K562 (cell line): ENCODE measurements at regions not wholly inside any gene's neighbourhood (a gene's known extent, or its start where the extent isn't known, plus 50 kb on each side); places are given as distances from the start of the nearest gene placed in this dataset.

Source experiments
- ATAC-seq: fragments of 200-7000 bp; cut with Tn5 transposase; 3 replicates; pipeline ENCODE4 v1.9.1; 2020; ENCODE audit warnings: moderate library complexity
- BruUV-seq: library from RNA; stranded (reverse); fragments of 400-500 nt; replicated peaks from 2 replicates; lab custom pipeline; 2021; lab: Mats Ljungman, UMichigan
- CTCF ChIA-PET: fragments of 300-600 bp; formaldehyde crosslinking; extraction: SDS; loops from one replicate; lab custom pipeline; 2021; ENCODE audit warnings: low intra/inter-chr PET ratio; lab: Yijun Ruan, JAX
- POLR2A ChIA-PET: fragments of 300-600, 350-650 bp; sonication (Branson Sonifier 250); formaldehyde crosslinking; extraction: SDS; loops from one replicate; lab custom pipeline; 2021; ENCODE audit warnings: antibody characterized with exemption, inconsistent platforms; lab: Yijun Ruan, JAX
- DNase-seq, 4 experiments: peaks; one replicate each; pipeline versions ENCODE4 v3.0.0 to v3.0.0-alpha.2; 2011 to 2018; ENCODE audit warnings: low spot score in 3 of 4, mixed read lengths in 3 of 4; ENCODE audit errors: extremely low read depth in 1 of 4
- FAIRE-seq: peaks from 2 replicates; lab custom pipeline; 2011; peaks lifted over from hg19 to GRCh38; lab: Jason Lieb, UNC
- H2AFZ ChIP-seq: 2 replicates; pipeline ENCODE4 v1.6.0; 2011; ENCODE audit warnings: low read depth, low read length, control low read depth, inconsistent platforms
- H3K27ac ChIP-seq: fragments of 200-600 bp; 3 replicates; pipeline ENCODE4 v1.8.0; 2011; ENCODE audit warnings: low read depth, mild to moderate bottlenecking, control low read depth, inconsistent platforms, low read length, moderate library complexity, mixed read lengths; ENCODE audit errors: extremely low read depth
- H3K27me3 ChIP-seq, 2 experiments: fragments of 300-600 bp in 1 of 2; 2 replicates in 1 of 2; 3 replicates in 1 of 2; pipeline versions ENCODE4 v1.6.0 to v1.8.0; 2011; ENCODE audit warnings: inconsistent platforms in 2 of 2, low read length in 2 of 2, mild to moderate bottlenecking in 1 of 2, mixed read lengths in 1 of 2, moderate library complexity in 1 of 2; ENCODE audit not compliant: control insufficient read depth in 2 of 2, insufficient read depth in 2 of 2
- H3K36me3 ChIP-seq: fragments of 300-600 bp; 3 replicates; pipeline ENCODE4 v1.8.0; 2011; ENCODE audit warnings: mild to moderate bottlenecking, low read length, inconsistent platforms; ENCODE audit not compliant: control insufficient read depth, insufficient read depth
- H3K4me1 ChIP-seq, 2 experiments: fragments of 200-600 bp in 1 of 2; replicated peaks in 1 of 2; 2 replicates in 1 of 2; 3 replicates in 1 of 2; pipeline versions ENCODE4 v1.5.1 to v1.8.0; 2011; ENCODE audit warnings: inconsistent platforms in 2 of 2, low read length in 2 of 2, mild to moderate bottlenecking in 1 of 2, mixed read lengths in 1 of 2, moderate library complexity in 1 of 2; ENCODE audit not compliant: control insufficient read depth in 2 of 2, insufficient read depth in 2 of 2
- H3K4me2 ChIP-seq: 2 replicates; pipeline ENCODE4 v1.6.1; 2011; ENCODE audit warnings: low read length, control low read depth, inconsistent platforms, mixed read lengths; ENCODE audit not compliant: insufficient read depth
- H3K4me3 ChIP-seq: fragments of 200-600 bp; sonication (generic), shearing (Covaris generic); 2 replicates; pipeline ENCODE4 v1.5.1; 2016; ENCODE audit warnings: control low read depth, inconsistent platforms
- H3K79me2 ChIP-seq: fragments of 200-600 bp; 3 replicates; pipeline ENCODE4 v1.8.0; 2011; ENCODE audit warnings: low read length, inconsistent platforms; ENCODE audit not compliant: control insufficient read depth, insufficient read depth
- H3K9ac ChIP-seq, 2 experiments: 2 replicates each; pipeline versions ENCODE4 v1.6.0 to v1.6.1; 2011; ENCODE audit warnings: low read depth in 2 of 2, low read length in 2 of 2, control low read depth in 1 of 2, inconsistent platforms in 1 of 2, mild to moderate bottlenecking in 1 of 2, mixed read lengths in 1 of 2; ENCODE audit not compliant: insufficient read depth in 1 of 2
- H3K9me1 ChIP-seq: one replicate; pipeline ENCODE4 v1.6.0; 2011; ENCODE audit warnings: inconsistent platforms, mild to moderate bottlenecking, low read length, moderate library complexity; ENCODE audit not compliant: control insufficient read depth, insufficient read depth
- H3K9me3 ChIP-seq: replicated peaks from 2 replicates; pipeline ENCODE4 v1.5.1; 2011; ENCODE audit warnings: low read depth, low read length, inconsistent platforms; ENCODE audit not compliant: control insufficient read depth, insufficient read depth
- H4K20me1 ChIP-seq: replicated peaks from 2 replicates; pipeline ENCODE4 v1.6.1; 2011; ENCODE audit warnings: low read length, inconsistent platforms, mixed read lengths; ENCODE audit not compliant: control insufficient read depth, insufficient read depth
- ELF1 ChIP-seq: fragments of 200-800 bp; sonication (Bioruptor generic); IDR thresholded peaks from 2 replicates; pipeline ENCODE4 v1.6.1; 2016; ENCODE audit warnings: missing genetic modification characterization, missing compliant biosample characterization
- ETV6 ChIP-seq, 3 experiments: fragments of 150-350 bp in 1 of 3; sonication (generic) in 1 of 3; formaldehyde crosslinking in 1 of 3; IDR thresholded peaks; 2 replicates each; pipeline versions ENCODE4 v1.6.1 to v1.8.0; 2014 to 2022; ENCODE audit warnings: borderline replicate concordance in 2 of 3, low read depth in 2 of 3, antibody characterized with exemption in 1 of 3, low read length in 1 of 3, mild to moderate bottlenecking in 1 of 3, missing genetic modification reagents in 1 of 3
- KLF13 ChIP-seq: fragments of 450-650 bp; IDR thresholded peaks from 2 replicates; pipeline ENCODE4 v1.6.1; 2016; ENCODE audit warnings: missing genetic modification characterization, low read depth, mild to moderate bottlenecking, missing compliant biosample characterization, moderate library complexity, borderline replicate concordance
- MCM2 ChIP-seq: fragments of 450-650 bp; IDR thresholded peaks from 2 replicates; pipeline ENCODE4 v1.6.1; 2017; ENCODE audit warnings: low read depth, mild to moderate bottlenecking
- MTA1 ChIP-seq: fragments of 450-650 bp; IDR thresholded peaks from 2 replicates; pipeline ENCODE4 v1.6.1; 2017; ENCODE audit warnings: borderline replicate concordance
- PML ChIP-seq: IDR thresholded peaks from 2 replicates; pipeline ENCODE4 v1.6.1; 2012; ENCODE audit warnings: low read length, inconsistent platforms
- RAD21 ChIP-seq, 2 experiments: fragments of 250-450 bp in 1 of 2; fragments of 450-650 bp in 1 of 2; sonication (Bioruptor Pico) in 1 of 2; formaldehyde crosslinking in 1 of 2; IDR thresholded peaks in 1 of 2; conservative IDR thresholded peaks in 1 of 2; 2 replicates each; pipeline versions ENCODE4 v1.4.0 to v1.8.0; 2020 to 2022; ENCODE audit warnings: mild to moderate bottlenecking in 2 of 2, moderate library complexity in 1 of 2
- RBM34 ChIP-seq: fragments of 200-400 bp; formaldehyde crosslinking; IDR thresholded peaks from 2 replicates; pipeline ENCODE4 v1.6.1; 2018; ENCODE audit warnings: low read length, borderline replicate concordance; ENCODE audit not compliant: insufficient read depth
- SMAD4 ChIP-seq: fragments of 250-450 bp; sonication (Bioruptor Pico); conservative IDR thresholded peaks from 2 replicates; pipeline ENCODE4 v1.8.0; 2021; ENCODE audit warnings: inconsistent platforms, mild to moderate bottlenecking, moderate library complexity
- TAF15 ChIP-seq: fragments of 200-400 bp; formaldehyde crosslinking; IDR thresholded peaks from 2 replicates; pipeline ENCODE4 v1.6.1; 2017; ENCODE audit warnings: mild to moderate bottlenecking, low read depth, low read length, moderate library complexity
- TCF15 ChIP-seq: fragments of 250-450 bp; sonication (Bioruptor Pico); IDR thresholded peaks from 2 replicates; pipeline ENCODE4 v1.8.0; 2022; ENCODE audit warnings: moderate library complexity, mild to moderate bottlenecking, inconsistent platforms
- USF1 ChIP-seq: sonication (generic); formaldehyde crosslinking; IDR thresholded peaks from 2 replicates; pipeline ENCODE4 v1.9.0; 2022; ENCODE audit warnings: mild to moderate bottlenecking, missing genetic modification reagents
- ZFP36 ChIP-seq: fragments of 150-350 bp; IDR thresholded peaks from 2 replicates; pipeline ENCODE4 v1.6.1; 2018; ENCODE audit warnings: low read length, low read depth; ENCODE audit not compliant: partially characterized antibody
- ZNF143 ChIP-seq: sonication (generic); formaldehyde crosslinking; IDR thresholded peaks from 2 replicates; pipeline ENCODE4 v1.9.0; 2022; ENCODE audit warnings: mild to moderate bottlenecking, missing genetic modification reagents
- ZNF253 ChIP-seq: fragments of 250-450 bp; sonication (Bioruptor Pico); conservative IDR thresholded peaks from 2 replicates; pipeline ENCODE4 v1.6.1; 2021; ENCODE audit warnings: mild to moderate bottlenecking
- ZNF444 ChIP-seq: fragments of 250-450 bp; sonication (Bioruptor Pico); IDR thresholded peaks from 2 replicates; pipeline ENCODE4 v1.4.0; 2020; ENCODE audit warnings: mild to moderate bottlenecking, moderate library complexity
- ZNF644 ChIP-seq: fragments of 200-800 bp; sonication (Bioruptor generic); IDR thresholded peaks from 2 replicates; pipeline ENCODE4 v1.6.1; 2016; ENCODE audit warnings: low read depth, missing genetic modification characterization, missing compliant biosample characterization
- ZNF830 ChIP-seq: fragments of 250-450 bp; sonication (Bioruptor Pico); IDR thresholded peaks from 2 replicates; pipeline ENCODE4 v1.5.0; 2021; ENCODE audit warnings: mild to moderate bottlenecking
- ZSCAN29 ChIP-seq: fragments of 450-650 bp; IDR thresholded peaks from 2 replicates; pipeline ENCODE4 v1.6.1; 2017
- WGBS: fragments of 100-300 bp; shearing (Covaris generic); methylation state at CpG from one replicate; pipeline ENCODE4 v1.1.6; 2016; ENCODE audit warnings: low coverage, mixed read lengths; ENCODE audit not compliant: insufficient coverage; ENCODE audit errors: missing lambda C conversion rate; 5-methylcytosine and 5-hydroxymethylcytosine counted together
- in situ Hi-C: fragments of 300-500 bp; cut with MboI; formaldehyde crosslinking; loops from 4 replicates; pipeline ENCODE4 v1.15.0; 2018; ENCODE audit warnings: inconsistent platforms, mixed read lengths
- intact Hi-C: fragments of 100-400 bp; cut with micrococcal nuclease; formaldehyde crosslinking; loops from 2 replicates; pipeline ENCODE4 v1.14.2; 2022

- no peak for DNase-seq
- no peaks in the 10 kb centered on the region for H3K79me2 ChIP-seq
- H3K9me3 ChIP-seq, result no peaks in the 10 kb centered on the region
- no peak overlapping the region for H2AFZ ChIP-seq
- intact Hi-C loops, result no loop called here
- no peak overlapping the region for H3K27ac ChIP-seq
- H3K4me3 ChIP-seq, result no peak overlapping the region
- H3K27me3 ChIP-seq, result no peaks in the 10 kb centered on the region
- no TSS peak for BruUV-seq
- H3K4me2 ChIP-seq, result no peak overlapping the region
- WGBS, result 0% methylated on average over 1 of the region's 1 CpG
- ATAC-seq, result no peak
- no peaks in the 10 kb centered on the region for H3K36me3 ChIP-seq
- H3K9me1 ChIP-seq, result no peaks in the 10 kb centered on the region
- FAIRE-seq, result no peak
- no peak overlapping the region for H3K9ac ChIP-seq
- H3K4me1 ChIP-seq, result no peaks in the 10 kb centered on the region
- H4K20me1 ChIP-seq, result no peaks in the 10 kb centered on the region
- in situ Hi-C loops, result no loop called here
- CTCF ChIA-PET, result no interaction called here
- POLR2A ChIA-PET, result interaction anchor here (0.5 to 1.5 kb wide), 4 partner anchors 11 to 51 kb away, joined by 3 read pairs; no protein-coding TSS in a partner anchor
- no peak for TF ChIP-seq TAF15
- no peak for TF ChIP-seq MTA1
- TF ChIP-seq MCM2, result no peak
- TF ChIP-seq SMAD4 (CRISPR knock-in tag), result no peak
- no peak for TF ChIP-seq ZNF253 (CRISPR knock-in tag)
- no peak for TF ChIP-seq TCF15
- no peak for TF ChIP-seq KLF13 (tag)
- TF ChIP-seq ZNF644, result no peak
- no peak for TF ChIP-seq ZFP36
- no peak for TF ChIP-seq ZNF830 (CRISPR knock-in tag)
- no peak for TF ChIP-seq RAD21 (CRISPR knock-in tag; conservative IDR thresholded peaks at IDR 0.05 in 1 of 2, IDR thresholded peaks at IDR 0.05 in 1 of 2)
- TF ChIP-seq PML, result no peak
- no peak for TF ChIP-seq ZSCAN29
- TF ChIP-seq RBM34, result no peak
- TF ChIP-seq ETV6 (IDR thresholded peaks at IDR 0.05; ENCODE audit: borderline replicate concordance in 1 of 2, low read depth in 2 of 2, low read length in 1 of 2), result no peak
- TF ChIP-seq ETV6 (CRISPR knock-in tag; IDR thresholded peaks at IDR 0.05; ENCODE audit: borderline replicate concordance), result no peak
- no peak for TF ChIP-seq ELF1 (tag)
- TF ChIP-seq USF1 (CRISPR knock-in tag), result no peak
- no peak for TF ChIP-seq ZNF444 (CRISPR knock-in tag)
- TF ChIP-seq ZNF143, result no peak
These were observed 234.5 kb downstream of the MTX2 start for GRCh38 chr2:176503776-176504175.
